Sigmoid colon (tissue), 4 donors: ENCODE measurements at regions not wholly inside any gene's neighbourhood (a gene's known extent, or its start where the extent isn't known, plus 50 kb on each side); places are given as distances from the start of the nearest gene placed in this dataset.

Experiments
- POLR2AphosphoS5 ChIP-seq, 4 donors: sonication (generic); formaldehyde crosslinking; IDR thresholded peaks; one replicate each; pipeline ENCODE4 v1.6.1; 2017; ENCODE audit warnings: antibody characterized with exemption in 4 of 4
- TF ChIP-seq, protein P1 (sequence below), 4 experiments: fragments of 450-650 bp in 3 of 4; fragments of 200-600 bp in 1 of 4; IDR thresholded peaks; one replicate each; pipeline ENCODE4 v1.5.1; 2016 to 2019; ENCODE audit warnings: antibody characterized with exemption in 4 of 4, mild to moderate bottlenecking in 3 of 4, moderate library complexity in 2 of 4

GRCh38 chr2:118209727-118210126, 121.5 kb downstream of the INSIG2 start:
- TF ChIP-seq, protein P1, sequence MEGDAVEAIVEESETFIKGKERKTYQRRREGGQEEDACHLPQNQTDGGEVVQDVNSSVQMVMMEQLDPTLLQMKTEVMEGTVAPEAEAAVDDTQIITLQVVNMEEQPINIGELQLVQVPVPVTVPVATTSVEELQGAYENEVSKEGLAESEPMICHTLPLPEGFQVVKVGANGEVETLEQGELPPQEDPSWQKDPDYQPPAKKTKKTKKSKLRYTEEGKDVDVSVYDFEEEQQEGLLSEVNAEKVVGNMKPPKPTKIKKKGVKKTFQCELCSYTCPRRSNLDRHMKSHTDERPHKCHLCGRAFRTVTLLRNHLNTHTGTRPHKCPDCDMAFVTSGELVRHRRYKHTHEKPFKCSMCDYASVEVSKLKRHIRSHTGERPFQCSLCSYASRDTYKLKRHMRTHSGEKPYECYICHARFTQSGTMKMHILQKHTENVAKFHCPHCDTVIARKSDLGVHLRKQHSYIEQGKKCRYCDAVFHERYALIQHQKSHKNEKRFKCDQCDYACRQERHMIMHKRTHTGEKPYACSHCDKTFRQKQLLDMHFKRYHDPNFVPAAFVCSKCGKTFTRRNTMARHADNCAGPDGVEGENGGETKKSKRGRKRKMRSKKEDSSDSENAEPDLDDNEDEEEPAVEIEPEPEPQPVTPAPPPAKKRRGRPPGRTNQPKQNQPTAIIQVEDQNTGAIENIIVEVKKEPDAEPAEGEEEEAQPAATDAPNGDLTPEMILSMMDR (IDR thresholded peaks at IDR 0.05), result no peak
- TF ChIP-seq POLR2AphosphoS5 (IDR thresholded peaks at IDR 0.05), result no peak
